H1 (cell line): ENCODE measurements at regions not wholly inside any gene's neighbourhood (a gene's known extent, or its start where the extent isn't known, plus 50 kb on each side); places are given as distances from the start of the nearest gene placed in this dataset.

Source experiments
- CTBP2 ChIP-seq: IDR thresholded peaks from 2 replicates; pipeline ENCODE4 v1.7.0; 2011; ENCODE audit warnings: borderline replicate concordance, mild to moderate bottlenecking, moderate library complexity, mixed read lengths, low read length; ENCODE audit not compliant: insufficient read depth, insufficient read length
- FOSL1 ChIP-seq: IDR thresholded peaks from 2 replicates; pipeline ENCODE4 v1.6.1; 2011; ENCODE audit warnings: mild to moderate bottlenecking, low read depth, low read length, moderate library complexity; ENCODE audit not compliant: insufficient read depth
- JUN ChIP-seq: IDR thresholded peaks from 2 replicates; pipeline ENCODE4 v1.6.1; 2011; ENCODE audit warnings: low read depth, mild to moderate bottlenecking, improper control_type of control experiment, low read length
- RBBP5 ChIP-seq: IDR thresholded peaks from 2 replicates; pipeline ENCODE4 v1.7.1; 2012; ENCODE audit warnings: low read depth, mild to moderate bottlenecking, inconsistent platforms, low read length, moderate library complexity, borderline replicate concordance
- SIN3A ChIP-seq, 2 experiments: IDR thresholded peaks in 1 of 2; conservative IDR thresholded peaks in 1 of 2; 2 replicates each; pipeline ENCODE4 v1.6.1; 2011 to 2012; ENCODE audit warnings: low read length in 2 of 2, improper control_type of control experiment in 1 of 2, low read depth in 1 of 2, mild to moderate bottlenecking in 1 of 2
- TAF7 ChIP-seq: optimal IDR thresholded peaks from 2 replicates; pipeline ENCODE3; 2011; ENCODE audit warnings: low read depth, mild to moderate bottlenecking, inconsistent platforms, low read length, moderate library complexity, borderline replicate concordance
- TBP ChIP-seq: IDR thresholded peaks from 2 replicates; pipeline ENCODE4 v1.6.1; 2011; ENCODE audit warnings: low read depth, low read length, improper control_type of control experiment
- USF2 ChIP-seq: IDR thresholded peaks from 2 replicates; pipeline ENCODE4 v1.6.1; 2011; ENCODE audit warnings: low read length, improper control_type of control experiment

- TF ChIP-seq JUN (no peak), TBP (no peak), FOSL1 (no peak), USF2 (no peak), RBBP5 (no peak), TAF7 (no peak), CTBP2 (no peak), SIN3A (conservative IDR thresholded peaks at IDR 0.05 in 1 of 2, IDR thresholded peaks at IDR 0.05 in 1 of 2; ENCODE audit: low read depth in 1 of 2, low read length in 2 of 2) (no peak)
Measured at GRCh38 chr3:144175644-144176425, 204.2 kb downstream of the DIPK2A start (continued).
